Astrocyte (in vitro differentiated cells and primary cell): ENCODE measurements at regions not wholly inside any gene's neighbourhood (a gene's known extent, or its start where the extent isn't known, plus 50 kb on each side); places are given as distances from the start of the nearest gene placed in this dataset.

Experiments
- DNase-seq: peaks from one replicate; pipeline ENCODE4 v3.0.0-alpha.2; 2010; ENCODE audit warnings: low read depth
- FAIRE-seq: peaks from 2 replicates; lab custom pipeline; 2011; peaks lifted over from hg19 to GRCh38; lab: Jason Lieb, UNC
- H2AFZ ChIP-seq: 2 replicates; pipeline ENCODE4 v1.6.0; 2012; ENCODE audit warnings: low read depth, low read length, inconsistent platforms
- H3K27ac ChIP-seq: 2 replicates; pipeline ENCODE4 v1.5.1; 2011; ENCODE audit warnings: low read depth, low read length, inconsistent platforms
- H3K27me3 ChIP-seq: 2 replicates; pipeline ENCODE4 v1.6.0; 2011; ENCODE audit warnings: low read length, inconsistent platforms; ENCODE audit not compliant: insufficient read depth
- H3K36me3 ChIP-seq: 2 replicates; pipeline ENCODE4 v1.5.1; 2011; ENCODE audit warnings: low read length, inconsistent platforms; ENCODE audit not compliant: insufficient read depth
- H3K4me1 ChIP-seq: 2 replicates; pipeline ENCODE4 v1.5.1; 2011; ENCODE audit warnings: low read length, inconsistent platforms; ENCODE audit not compliant: insufficient read depth
- H3K4me2 ChIP-seq: 2 replicates; pipeline ENCODE4 v1.6.0; 2012; ENCODE audit warnings: low read length, inconsistent platforms
- H3K4me3 ChIP-seq: 2 replicates; pipeline ENCODE4 v1.5.1; 2011; ENCODE audit warnings: low read depth, mild to moderate bottlenecking, low read length, inconsistent platforms; ENCODE audit not compliant: insufficient read depth
- H3K79me2 ChIP-seq: 2 replicates; pipeline ENCODE4 v1.6.0; 2012; ENCODE audit warnings: mild to moderate bottlenecking, low read length, inconsistent platforms; ENCODE audit not compliant: insufficient read depth
- H3K9ac ChIP-seq: 2 replicates; pipeline ENCODE4 v1.6.0; 2012; ENCODE audit warnings: mild to moderate bottlenecking, low read length, inconsistent platforms
- H3K9me3 ChIP-seq: 2 replicates; pipeline ENCODE4 v1.5.1; 2012; ENCODE audit warnings: low read depth, mild to moderate bottlenecking, low read length, inconsistent platforms; ENCODE audit not compliant: insufficient read depth
- H4K20me1 ChIP-seq: 2 replicates; pipeline ENCODE4 v1.6.0; 2012; ENCODE audit warnings: low read length, inconsistent platforms; ENCODE audit not compliant: insufficient read depth
- H3K27ac Mint-ChIP-seq: one replicate; pipeline ENCODE4 v1.8.0; 2021; ENCODE audit warnings: mild to moderate bottlenecking, mixed read lengths; ENCODE audit not compliant: unreplicated experiment
- H3K27me3 Mint-ChIP-seq: one replicate; pipeline ENCODE4 v1.8.0; 2021; ENCODE audit warnings: low read depth, mixed read lengths; ENCODE audit not compliant: unreplicated experiment
- H3K36me3 Mint-ChIP-seq: one replicate; pipeline ENCODE4 v1.8.0; 2021; ENCODE audit warnings: low read depth, mixed read lengths; ENCODE audit not compliant: unreplicated experiment
- H3K4me1 Mint-ChIP-seq: one replicate; pipeline ENCODE4 v1.8.0; 2021; ENCODE audit warnings: low read depth, mixed read lengths; ENCODE audit not compliant: unreplicated experiment
- H3K4me3 Mint-ChIP-seq: one replicate; pipeline ENCODE4 v1.8.0; 2021; ENCODE audit warnings: mild to moderate bottlenecking, moderate library complexity, mixed read lengths; ENCODE audit not compliant: unreplicated experiment
- H3K9me3 Mint-ChIP-seq: one replicate; pipeline ENCODE4 v1.8.0; 2021; ENCODE audit warnings: mild to moderate bottlenecking, mixed read lengths; ENCODE audit not compliant: unreplicated experiment
- CTCF ChIP-seq: IDR thresholded peaks from 2 replicates; pipeline ENCODE4 v1.5.1; 2011; ENCODE audit warnings: low read depth, mild to moderate bottlenecking, inconsistent platforms, low read length, moderate library complexity; ENCODE audit not compliant: insufficient read depth
- EZH2 ChIP-seq: IDR thresholded peaks from 2 replicates; pipeline ENCODE4 v1.6.1; 2012; ENCODE audit warnings: mild to moderate bottlenecking, low read length, inconsistent platforms; ENCODE audit not compliant: insufficient read depth

DNA sequence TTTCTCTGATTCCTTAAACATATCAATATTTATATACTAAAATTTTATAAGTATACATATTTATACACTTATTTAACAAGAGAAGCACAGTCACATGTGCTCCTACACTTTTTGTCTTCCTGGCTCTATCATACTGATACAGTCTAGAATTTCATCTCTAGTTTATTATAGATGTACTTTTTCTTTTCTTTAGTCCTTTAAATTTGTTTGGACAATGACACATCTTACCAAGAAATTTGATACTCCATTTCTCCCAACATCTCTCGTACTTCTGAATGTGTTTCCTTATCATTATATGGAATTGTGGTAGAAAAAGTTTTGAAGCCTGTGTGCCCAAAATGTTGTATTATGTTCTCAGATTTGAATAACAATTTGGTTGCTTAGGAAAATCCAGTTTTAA, 104.6 kb downstream of the DMRT2 start:
- no peaks in the 10 kb centered on the region for H3K27me3 Mint-ChIP-seq
- FAIRE-seq (no peak), DNase-seq (no peak)
- Histone ChIP-seq H3K9ac (no peak overlapping the region), H3K9me3 (no peaks in the 10 kb centered on the region), H3K4me3 (no peak overlapping the region), H3K4me2 (no peak overlapping the region), H4K20me1 (no peaks in the 10 kb centered on the region), H3K27me3 (no peaks in the 10 kb centered on the region), H3K79me2 (no peaks in the 10 kb centered on the region), H3K27ac (no peak overlapping the region), H3K36me3 (no peaks in the 10 kb centered on the region), H2AFZ (no peak overlapping the region), H3K4me1 (no peaks in the 10 kb centered on the region)
- TF ChIP-seq EZH2 (no peak), CTCF (no peak)
- no peak overlapping the region for H3K27ac Mint-ChIP-seq
- H3K4me3 Mint-ChIP-seq = no peak overlapping the region
- no peaks in the 10 kb centered on the region for H3K4me1 Mint-ChIP-seq
- no peaks in the 10 kb centered on the region for H3K36me3 Mint-ChIP-seq
- no peaks in the 10 kb centered on the region for H3K9me3 Mint-ChIP-seq

GRCh38 chr9:1155602-1156001, 105.4 kb downstream of the DMRT2 start:
- no peaks in the 10 kb centered on the region for H3K4me1 ChIP-seq
- TF ChIP-seq EZH2 (no peak), CTCF (no peak)
- no peaks in the 10 kb centered on the region for H3K9me3 Mint-ChIP-seq
- no peak overlapping the region for H3K9ac ChIP-seq
- H3K36me3 Mint-ChIP-seq = no peaks in the 10 kb centered on the region
- H2AFZ ChIP-seq = no peak overlapping the region
- H3K9me3 ChIP-seq = no peaks in the 10 kb centered on the region
- H3K27me3 ChIP-seq = no peaks in the 10 kb centered on the region
- no peak for DNase-seq
- no peak overlapping the region for H3K27ac ChIP-seq
- H3K4me2 ChIP-seq = no peak overlapping the region
- no peak overlapping the region for H3K4me3 Mint-ChIP-seq
- H3K27me3 Mint-ChIP-seq = no peaks in the 10 kb centered on the region
- no peak overlapping the region for H3K4me3 ChIP-seq
- H3K4me1 Mint-ChIP-seq = no peaks in the 10 kb centered on the region
- H3K79me2 ChIP-seq = no peaks in the 10 kb centered on the region
- no peaks in the 10 kb centered on the region for H3K36me3 ChIP-seq
- no peak for FAIRE-seq
- no peak overlapping the region for H3K27ac Mint-ChIP-seq
- no peaks in the 10 kb centered on the region for H4K20me1 ChIP-seq

DNA sequence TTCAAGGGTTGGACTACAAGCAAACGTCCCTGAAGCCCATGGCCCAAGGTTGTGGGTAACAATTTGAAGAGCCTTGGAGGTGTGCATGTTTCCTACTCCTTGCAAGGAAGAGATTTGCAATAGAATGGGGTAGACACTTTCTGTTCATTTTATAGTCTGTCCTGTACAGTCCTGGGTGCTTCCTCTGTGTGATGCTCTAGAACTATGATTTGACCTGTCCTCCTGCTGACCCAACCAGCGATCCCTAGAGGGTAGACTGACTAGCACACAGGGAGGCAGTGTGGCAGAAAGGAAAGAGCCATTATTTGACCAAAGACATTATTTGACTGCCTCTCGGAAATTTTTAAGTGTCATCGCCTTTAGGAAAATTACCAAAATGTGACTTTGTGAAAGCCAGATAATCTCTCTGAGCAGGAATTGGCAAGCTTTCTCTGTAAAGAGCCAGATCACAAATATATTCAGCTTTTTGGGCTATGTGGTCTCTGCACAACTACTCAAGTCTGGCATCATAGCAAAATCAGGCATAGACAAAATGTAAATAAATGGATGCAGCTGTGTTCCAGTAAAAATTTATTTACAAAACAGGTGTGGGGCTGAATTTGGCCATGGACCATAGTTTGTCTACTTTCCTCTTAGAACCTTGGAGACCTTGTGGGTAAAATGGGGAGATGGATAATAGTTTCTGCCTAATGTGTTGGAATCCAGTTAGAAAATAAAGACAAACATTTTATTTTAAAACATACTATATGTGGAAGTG, 106.8 kb downstream of the DMRT2 start:
- H3K4me1 ChIP-seq = no peaks in the 10 kb centered on the region
- H3K4me2 ChIP-seq = no peak overlapping the region
- no peak for DNase-seq
- Mint-ChIP-seq H3K9me3 (no peaks in the 10 kb centered on the region), H3K4me1 (no peaks in the 10 kb centered on the region), H3K4me3 (no peak overlapping the region), H3K36me3 (no peaks in the 10 kb centered on the region), H3K27ac (no peak overlapping the region), H3K27me3 (no peaks in the 10 kb centered on the region)
- no peaks in the 10 kb centered on the region for H3K9me3 ChIP-seq
- TF ChIP-seq EZH2 (no peak), CTCF (no peak)
- no peak overlapping the region for H3K27ac ChIP-seq
- no peaks in the 10 kb centered on the region for H3K27me3 ChIP-seq
- H3K4me3 ChIP-seq = no peak overlapping the region
- no peak overlapping the region for H2AFZ ChIP-seq
- no peaks in the 10 kb centered on the region for H3K79me2 ChIP-seq
- no peaks in the 10 kb centered on the region for H4K20me1 ChIP-seq
- no peak for FAIRE-seq
- H3K36me3 ChIP-seq = no peaks in the 10 kb centered on the region
- H3K9ac ChIP-seq = no peak overlapping the region
